ENCODE measurements at regions not wholly inside any gene's neighbourhood (a gene's known extent, or its start where the extent isn't known, plus 50 kb on each side); places are given as distances from the start of the nearest gene placed in this dataset.
"Not testable (repeated sequence)": the region's sequence is repeated elsewhere in the genome, so short reads cannot be mapped to it uniquely, and the experiment has no call there.

GRCh38 chr4:66805582-66805981 lies 739.7 kb downstream of the CENPC start:
- DNase-seq, result no peak

- DNase-seq, result no peak
Observed at GRCh38 chr4:66804979-66805378, 740.3 kb downstream of the CENPC start.

- DNase-seq, result no peak
Observed at GRCh38 chr4:66797608-66798007, 747.7 kb downstream of the CENPC start.

GRCh38 chr4:66795724-66796123 lies 749.6 kb downstream of the CENPC start:
- no peak for DNase-seq

- no peak for DNase-seq
Observed at GRCh38 chr4:66794390-66795034, 750.8 kb downstream of the CENPC start.

- DNase-seq, result no peak
Observed at GRCh38 chr4:66791686-66792085, 753.6 kb downstream of the CENPC start.

GRCh38 chr4:66785479-66785878 lies 759.8 kb downstream of the CENPC start:
- DNase-seq, result no peak

- not testable (repeated sequence) for DNase-seq
Observed at GRCh38 chr4:66782751-66783150, 762.6 kb downstream of the CENPC start.

GRCh38 chr4:66777097-66777496 lies 768.2 kb downstream of the CENPC start:
- no peak for DNase-seq

- DNase-seq, result no peak
Observed at GRCh38 chr4:66769441-66769840, 775.9 kb downstream of the CENPC start.

GRCh38 chr4:66767442-66767841 lies 777.9 kb downstream of the CENPC start:
- no peak for DNase-seq

GRCh38 chr4:66766557-66766956 lies 778.7 kb downstream of the CENPC start:
- DNase-seq, result no peak

GRCh38 chr4:66750273-66750672 lies 795.0 kb downstream of the CENPC start:
- DNase-seq, result no peak

- not testable (repeated sequence) for DNase-seq
Observed at GRCh38 chr4:66746918-66747317, 798.4 kb downstream of the CENPC start.

GRCh38 chr4:66741081-66741480 lies 804.2 kb downstream of the CENPC start:
- no peak for DNase-seq

GRCh38 chr4:66736606-66737005 lies 808.7 kb downstream of the CENPC start:
- no peak for DNase-seq

GRCh38 chr4:66728280-66728679 lies 817.0 kb downstream of the CENPC start:
- no peak for DNase-seq

GRCh38 chr4:66712301-66712921 lies 832.9 kb downstream of the CENPC start:
- not testable (repeated sequence) for DNase-seq

GRCh38 chr4:66704243-66704642 lies 841.1 kb downstream of the CENPC start:
- no peak for DNase-seq

- no peak for DNase-seq
Observed at GRCh38 chr4:66694739-66695138, 850.6 kb downstream of the CENPC start.

GRCh38 chr4:66693694-66694093 lies 851.6 kb downstream of the CENPC start:
- DNase-seq, result no peak

GRCh38 chr4:66691101-66691500 lies 854.2 kb downstream of the CENPC start:
- no peak for DNase-seq

GRCh38 chr4:66688674-66689073 lies 856.6 kb downstream of the CENPC start:
- peak in 1 of 2 experiments; percentile 42 for DNase-seq

- DNase-seq, result no peak
Observed at GRCh38 chr4:66687459-66687858, 857.8 kb downstream of the CENPC start.

GRCh38 chr4:66681962-66682361 lies 863.3 kb downstream of the CENPC start:
- no peak for DNase-seq
